ENCODE measurements at regions not wholly inside any gene's neighbourhood (a gene's known extent, or its start where the extent isn't known, plus 50 kb on each side); places are given as distances from the start of the nearest gene placed in this dataset.

DNA sequence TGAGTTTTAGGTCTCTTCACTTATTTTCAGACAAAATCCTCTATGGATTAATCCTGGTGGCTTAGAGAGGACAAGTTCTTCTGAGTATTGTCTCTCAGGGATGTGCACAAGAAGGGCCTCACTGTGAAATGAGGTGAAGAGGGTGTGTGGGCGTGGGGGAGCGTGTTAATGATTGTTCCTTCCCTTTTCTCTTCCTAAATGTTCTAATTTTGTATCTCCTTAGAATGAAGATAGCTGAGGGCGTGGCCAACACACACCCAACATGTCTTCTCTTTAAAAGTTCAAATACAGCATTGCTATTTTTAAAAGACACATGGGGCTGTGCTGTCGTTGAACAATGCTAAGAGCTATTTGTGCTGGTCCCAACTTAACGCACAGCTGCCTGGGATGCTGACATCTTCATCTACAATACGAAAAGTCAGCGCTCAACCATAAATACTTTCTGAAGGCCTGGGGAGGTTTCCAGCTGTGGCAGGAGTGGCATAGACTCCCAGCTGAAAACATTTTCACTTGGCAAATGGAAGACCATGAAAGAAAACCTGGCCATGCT lies 135.9 kb downstream of the JCAD start:
- DNase-seq = no peak

- no peak for DNase-seq
Observed at GRCh38 chr10:29922892-29923291, 136.5 kb downstream of the JCAD start.

- DNase-seq = no peak
Observed at GRCh38 chr10:29922226-29922625, 137.2 kb downstream of the JCAD start.

DNA sequence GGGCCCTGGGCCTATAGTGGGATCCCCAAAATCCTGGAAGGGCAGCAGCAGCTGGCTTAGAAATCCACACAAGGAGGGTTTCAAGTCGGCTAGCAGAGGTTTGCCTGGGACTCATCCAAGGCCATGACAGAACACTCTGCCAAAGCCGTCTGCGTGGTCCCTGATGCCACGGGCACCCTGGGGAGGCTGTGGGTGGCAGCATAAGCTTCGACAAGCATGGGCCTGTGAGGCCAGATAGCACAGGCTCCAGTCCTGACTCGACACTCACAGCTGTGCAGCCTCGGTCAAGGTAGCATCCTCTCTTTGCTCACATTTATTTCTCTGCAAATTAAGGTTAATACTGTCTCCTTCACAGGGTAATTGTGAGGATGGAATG lies 138.3 kb downstream of the JCAD start:
- no peak for DNase-seq

- no peak for DNase-seq
Observed at GRCh38 chr10:29920408-29921070, 138.8 kb downstream of the JCAD start.

DNA sequence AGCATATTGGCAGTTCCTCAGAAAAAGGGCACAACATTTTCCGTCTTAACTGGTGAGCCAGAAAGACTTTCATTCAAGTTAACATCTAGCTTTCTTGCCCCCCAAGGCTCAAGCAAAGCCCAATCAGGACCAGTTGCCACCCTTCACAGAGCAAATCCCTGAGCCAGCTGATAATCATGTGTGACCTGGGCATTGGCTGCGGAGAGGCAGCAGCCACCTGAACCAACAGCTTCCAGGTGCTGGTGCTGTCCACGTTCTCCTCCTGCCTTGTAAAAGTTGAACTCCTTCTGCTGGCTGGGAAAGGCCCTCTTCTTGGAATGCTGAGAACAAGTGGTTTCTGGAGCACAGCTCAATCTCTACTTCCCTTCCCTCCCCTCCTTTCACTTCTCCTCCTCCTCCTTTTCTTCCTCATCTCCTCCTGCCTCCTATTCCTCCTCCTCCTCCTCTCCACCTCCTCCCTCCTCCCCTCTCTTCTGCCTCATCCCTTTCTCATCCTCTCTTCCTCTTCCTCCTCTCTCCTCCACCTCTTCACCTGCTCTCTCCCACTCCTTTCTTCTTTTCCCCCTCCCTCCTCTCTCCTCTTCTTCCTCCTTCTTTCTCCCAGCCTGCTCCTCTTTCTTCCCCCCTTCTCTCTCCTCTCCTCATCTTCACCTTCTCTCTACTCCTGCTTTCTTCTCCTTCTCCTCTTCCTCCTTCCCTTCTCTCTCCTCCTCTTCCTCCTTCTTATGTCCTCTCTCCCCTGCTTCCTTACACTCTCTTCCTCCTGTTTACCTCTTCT lies 140.6 kb downstream of the JCAD start:
- no peak for DNase-seq

- no peak for DNase-seq
Observed at GRCh38 chr10:29917311-29917710, 142.1 kb downstream of the JCAD start.

DNA sequence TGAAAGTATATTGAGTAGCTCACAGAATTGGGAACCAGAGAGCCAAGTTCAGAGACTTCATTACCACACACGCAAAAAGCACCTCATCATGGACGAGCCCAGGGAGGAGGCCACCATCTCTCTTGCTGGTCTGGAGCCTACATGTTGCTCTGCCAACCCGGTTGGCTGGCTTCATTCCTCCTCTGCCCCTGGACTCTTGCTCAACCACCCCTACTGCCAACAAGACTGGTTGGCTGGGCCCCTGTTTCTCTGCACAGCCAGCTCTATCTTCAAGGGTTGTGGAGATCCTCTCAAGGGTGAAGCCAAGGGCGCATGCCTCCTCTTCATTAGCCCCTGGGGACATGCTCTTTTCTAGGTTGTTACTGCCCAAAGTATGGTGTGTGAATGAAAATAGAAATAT lies 142.7 kb downstream of the JCAD start:
- no peak for DNase-seq

GRCh38 chr10:29914986-29915785 lies 144.2 kb downstream of the JCAD start:
- no peak for DNase-seq

- DNase-seq = no peak
Observed at GRCh38 chr10:29908962-29909361, 150.4 kb downstream of the JCAD start.

DNA sequence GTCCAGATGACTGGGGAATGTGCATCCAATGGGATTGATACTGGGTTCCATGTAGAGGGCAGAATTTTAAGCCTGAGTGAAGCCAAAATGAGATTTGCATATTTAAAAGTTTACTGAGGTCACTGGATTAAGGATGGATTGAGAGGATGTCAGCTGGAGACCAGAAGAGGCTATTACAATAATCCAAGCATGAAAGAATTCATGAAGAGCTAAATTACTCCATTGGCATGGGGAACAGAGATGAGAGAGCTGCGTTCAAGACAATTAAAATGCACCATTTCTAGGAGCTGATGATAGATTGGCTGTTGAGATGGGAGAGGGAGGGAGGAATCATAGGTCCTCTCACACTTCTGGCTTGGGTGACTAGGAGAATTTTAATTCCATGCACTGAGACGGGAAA lies 158.5 kb downstream of the JCAD start:
- no peak for DNase-seq

DNA sequence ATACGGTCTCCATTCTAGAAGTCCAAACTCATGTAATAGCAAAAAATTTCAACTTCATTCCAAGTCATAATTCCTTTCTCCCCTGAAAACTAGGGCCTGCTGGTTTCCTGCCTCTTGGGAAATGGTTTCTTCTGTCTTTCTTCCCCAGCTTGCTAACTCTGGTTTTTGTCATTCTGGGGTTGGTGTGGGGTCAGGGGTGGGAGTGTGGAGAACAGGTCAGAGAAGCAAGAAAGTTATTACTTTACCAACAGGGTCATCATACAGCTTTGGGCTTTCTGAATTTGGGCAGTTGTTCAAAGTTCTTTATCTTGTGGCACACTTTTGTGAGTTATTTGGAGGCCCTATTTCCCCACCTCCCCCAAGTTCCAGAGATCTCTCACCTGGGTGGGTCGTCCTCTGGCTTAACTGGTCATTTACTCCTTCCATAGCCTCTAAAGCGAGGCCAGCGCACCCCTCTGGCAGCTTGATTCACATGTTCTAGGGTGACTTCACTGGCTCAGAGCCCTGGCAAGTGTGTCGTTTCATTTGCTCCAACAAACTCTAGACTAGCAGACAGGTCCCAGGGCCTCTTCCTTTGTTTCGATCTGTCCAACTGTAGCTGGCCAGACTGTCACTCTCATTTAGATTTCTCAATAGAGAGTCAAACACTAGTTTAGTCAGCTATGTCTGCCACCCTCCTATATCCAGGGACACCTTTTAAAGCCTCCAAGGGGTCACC lies 161.2 kb downstream of the JCAD start:
- DNase-seq = no peak

DNA sequence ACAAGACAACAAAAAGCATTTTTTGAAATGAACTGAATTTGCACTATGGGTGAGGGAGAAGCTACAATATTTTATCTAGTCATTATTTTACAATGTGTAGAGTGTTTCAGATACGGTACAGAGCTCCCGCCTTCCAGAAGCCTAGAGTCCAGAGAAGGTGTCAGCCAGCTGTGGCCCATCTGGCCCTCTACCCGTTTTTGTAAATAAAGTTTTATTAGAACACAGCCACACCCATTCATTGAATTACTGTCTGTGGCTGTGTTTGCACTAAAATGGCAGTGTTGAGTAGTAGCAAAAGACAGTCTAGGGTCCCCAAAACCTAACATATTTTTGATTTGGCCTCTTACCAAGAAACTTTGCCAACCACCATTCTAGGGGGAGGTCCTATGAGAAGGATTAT lies 162.0 kb downstream of the JCAD start:
- no peak for DNase-seq

DNA sequence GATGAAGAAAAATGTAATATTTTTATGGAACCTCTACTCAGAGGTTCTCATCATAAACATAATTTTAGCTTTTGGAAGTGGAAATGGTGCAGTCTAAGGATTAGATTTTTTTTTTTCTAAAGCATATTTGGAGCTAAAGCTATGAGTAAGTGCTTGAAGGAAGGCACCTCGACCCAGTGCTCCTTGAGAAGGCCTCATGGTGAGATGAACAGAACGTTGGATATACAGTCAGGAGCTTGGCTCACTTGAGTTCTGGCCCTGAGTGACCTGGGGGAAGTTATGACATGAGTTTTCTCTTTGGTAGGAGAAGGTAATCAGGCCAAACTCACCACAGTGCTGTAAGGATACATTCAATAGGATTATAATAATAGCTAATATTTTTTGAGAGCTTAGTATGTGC lies 163.3 kb downstream of the JCAD start:
- DNase-seq = no peak

- DNase-seq = no peak
Observed at GRCh38 chr10:29895456-29895855, 163.9 kb downstream of the JCAD start.

- no peak for DNase-seq
Observed at GRCh38 chr10:29888321-29888720, 171.1 kb downstream of the JCAD start.

DNA sequence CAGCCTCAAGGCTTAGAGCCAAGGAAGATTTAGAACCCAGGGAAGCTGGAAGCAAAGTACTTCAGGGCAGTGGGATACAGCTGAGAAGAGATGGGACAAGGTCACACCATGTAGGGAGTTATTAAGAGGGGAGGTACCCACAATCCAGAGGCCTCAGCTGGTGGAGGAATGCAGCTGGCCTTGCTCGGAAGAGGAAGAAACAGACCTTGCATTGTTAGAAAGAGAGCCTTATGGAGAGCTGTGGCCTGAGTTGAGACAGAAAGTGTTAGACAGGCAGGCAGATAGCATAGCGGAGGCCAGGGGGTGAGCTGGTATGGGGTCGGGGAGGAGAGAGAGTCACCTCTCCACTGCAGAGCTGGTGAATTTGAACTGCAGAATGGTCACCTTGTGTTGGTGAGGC lies 173.1 kb downstream of the JCAD start:
- DNase-seq = no peak

DNA sequence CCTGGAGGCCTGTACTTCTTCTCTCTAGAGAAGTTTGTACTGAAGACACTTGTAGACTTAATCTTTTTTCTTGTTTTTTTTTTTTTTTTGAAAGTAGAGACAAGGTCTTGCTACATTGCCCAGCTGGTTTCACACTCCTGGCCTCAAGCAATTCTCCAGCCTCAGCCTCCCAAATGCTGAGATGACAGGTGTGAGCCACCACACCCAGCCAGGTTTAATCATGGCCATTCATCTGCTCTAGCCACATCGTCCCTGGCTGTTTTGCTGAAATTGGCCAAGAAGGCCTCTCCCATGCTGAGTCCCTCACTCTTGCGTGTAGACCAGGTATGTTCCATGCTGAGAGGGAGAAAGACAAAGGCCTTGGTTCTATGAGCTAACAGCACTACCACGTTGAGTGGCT lies 176.2 kb downstream of the JCAD start:
- no peak for DNase-seq

- DNase-seq = no peak
Observed at GRCh38 chr10:29882766-29883165, 176.6 kb downstream of the JCAD start.

DNA sequence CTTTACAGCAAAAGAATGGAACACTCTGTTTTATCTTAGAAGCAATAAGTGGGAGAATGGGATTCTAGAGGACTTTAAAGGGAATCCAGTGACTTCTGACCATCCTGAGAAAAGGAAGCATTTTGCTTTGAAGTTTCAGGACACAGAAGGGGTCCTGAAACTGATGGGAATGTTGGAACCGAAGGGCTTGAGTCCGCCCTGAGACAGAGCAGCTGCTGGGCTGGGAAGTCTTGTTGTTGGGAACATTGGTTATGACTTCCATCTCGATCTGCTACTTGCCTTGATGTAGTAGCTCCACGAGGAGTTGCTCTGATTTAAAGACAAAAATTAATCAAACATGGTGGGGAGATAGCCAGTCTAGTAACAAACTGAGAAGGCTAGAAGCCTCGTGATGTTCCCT lies 177.6 kb downstream of the JCAD start:
- DNase-seq = no peak

DNA sequence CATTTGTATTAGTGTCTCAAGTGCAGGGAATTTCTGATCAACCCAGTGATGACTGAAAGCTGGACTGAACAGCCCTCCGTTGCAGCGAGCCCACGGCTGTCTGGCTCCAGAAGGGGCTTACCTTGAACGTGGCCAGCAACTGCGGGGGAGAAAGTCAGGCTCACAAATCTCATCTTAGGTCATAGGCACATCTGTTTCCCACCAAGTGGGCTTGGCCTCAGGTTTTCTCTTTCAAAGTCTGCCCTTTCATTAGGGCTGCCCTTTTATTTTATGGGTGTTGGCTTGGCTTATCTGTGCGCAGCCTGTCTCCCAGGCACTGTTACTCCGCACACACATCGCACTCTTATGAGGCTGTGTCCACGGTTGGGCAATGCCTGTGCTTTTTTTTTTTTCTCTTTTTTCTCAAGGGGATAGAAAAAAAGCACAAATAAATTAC lies 178.0 kb downstream of the JCAD start:
- no peak for DNase-seq

DNA sequence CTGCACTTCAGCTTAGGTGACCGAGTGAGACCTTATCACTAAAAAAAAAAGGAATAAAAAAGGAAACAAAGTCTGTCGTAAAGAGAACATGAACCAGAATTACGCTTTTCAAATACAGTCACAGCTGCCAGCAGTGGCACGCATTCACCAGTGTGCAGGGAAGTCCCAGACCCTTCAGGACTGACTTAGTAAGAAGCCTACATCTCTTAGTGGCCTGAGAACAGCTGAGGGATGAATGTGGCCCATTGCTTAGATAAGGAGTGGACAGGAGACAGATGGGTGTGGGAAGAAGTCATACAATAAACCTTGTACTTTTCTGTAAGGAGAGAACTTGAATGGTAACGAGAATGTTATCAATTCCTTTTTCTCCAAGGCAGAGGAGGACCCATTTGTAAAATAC lies 178.5 kb downstream of the JCAD start:
- DNase-seq = no peak

- DNase-seq = no peak
Observed at GRCh38 chr10:29879862-29880261, 179.5 kb downstream of the JCAD start.
